Nephron progenitor cell (in vitro differentiated cells): ENCODE measurements at regions not wholly inside any gene's neighbourhood (a gene's known extent, or its start where the extent isn't known, plus 50 kb on each side); places are given as distances from the start of the nearest gene placed in this dataset.

ENCODE experiments used
- DNase-seq: peaks from one replicate; pipeline ENCODE4 v3.0.0; 2021
- H3K27ac Mint-ChIP-seq: 2 replicates; pipeline ENCODE4 v1.8.0; 2021; ENCODE audit warnings: mild to moderate bottlenecking, moderate library complexity, mixed read lengths
- H3K27me3 Mint-ChIP-seq: 2 replicates; pipeline ENCODE4 v1.8.0; 2021; ENCODE audit warnings: mild to moderate bottlenecking, low read depth, mixed read lengths; ENCODE audit not compliant: poor library complexity
- H3K36me3 Mint-ChIP-seq: 2 replicates; pipeline ENCODE4 v1.8.0; 2021; ENCODE audit warnings: low read depth, mixed read lengths
- H3K4me1 Mint-ChIP-seq: 2 replicates; pipeline ENCODE4 v1.8.0; 2021; ENCODE audit warnings: mixed read lengths
- H3K4me3 Mint-ChIP-seq: 2 replicates; pipeline ENCODE4 v1.8.0; 2021; ENCODE audit warnings: mild to moderate bottlenecking, moderate library complexity, mixed read lengths
- H3K9me3 Mint-ChIP-seq: 2 replicates; pipeline ENCODE4 v1.8.0; 2021; ENCODE audit warnings: mild to moderate bottlenecking, moderate library complexity, mixed read lengths
- CTCF ChIP-seq: fragments of 200-600 bp; sonication (generic); IDR thresholded peaks from 2 replicates; pipeline ENCODE4 v1.5.0; 2021; ENCODE audit warnings: antibody characterized with exemption

- Mint-ChIP-seq H3K27me3 (no peaks in the 10 kb centered on the region), H3K27ac (no peak overlapping the region), H3K36me3 (no peaks in the 10 kb centered on the region), H3K4me1 (no peaks in the 10 kb centered on the region), H3K4me3 (no peak overlapping the region), H3K9me3 (peaks cover 13% of the 10 kb centered on the region)
- no peak for DNase-seq
- no peak for TF ChIP-seq CTCF
Measured at GRCh38 chr3:17795280-17795679, 52.8 kb upstream of the TBC1D5 start.

- Mint-ChIP-seq H3K27ac (no peak overlapping the region), H3K27me3 (no peaks in the 10 kb centered on the region), H3K9me3 (peaks cover 15% of the 10 kb centered on the region), H3K4me3 (no peak overlapping the region), H3K36me3 (no peaks in the 10 kb centered on the region), H3K4me1 (no peaks in the 10 kb centered on the region)
- DNase-seq: no peak
- no peak for TF ChIP-seq CTCF
Measured at GRCh38 chr3:17793542-17794195, 51.2 kb upstream of the TBC1D5 start.
